ENCODE measurements at regions not wholly inside any gene's neighbourhood (a gene's known extent, or its start where the extent isn't known, plus 50 kb on each side); places are given as distances from the start of the nearest gene placed in this dataset.
"Not testable (repeated sequence)": the region's sequence is repeated elsewhere in the genome, so short reads cannot be mapped to it uniquely, and the experiment has no call there.

DNA sequence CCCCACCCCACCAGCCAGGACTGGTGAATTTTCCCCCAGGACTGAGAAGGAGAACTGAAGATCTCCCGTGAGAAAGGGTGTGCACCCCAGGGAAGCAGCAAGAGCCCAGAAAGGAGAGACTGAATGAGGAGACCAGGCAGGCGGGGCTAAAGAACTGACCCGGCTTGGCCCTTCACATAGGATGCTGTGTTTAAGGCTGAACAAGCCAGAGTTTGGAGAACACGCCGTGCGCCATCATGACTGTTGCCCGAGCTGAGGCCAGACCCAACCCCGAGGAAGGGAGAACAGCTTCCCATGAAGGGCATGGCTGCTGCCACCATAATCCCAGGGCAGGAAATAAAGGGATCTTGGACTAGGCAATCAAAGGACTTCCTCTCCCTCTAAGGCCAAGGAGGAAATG lies 104.7 kb upstream of the SRSF6 start:
- DNase-seq (ENCODE audit: low spot score in 2 of 2), result no peak
- Histone ChIP-seq H3K9me3 (no peaks in the 10 kb centered on the region), H3K4me1 (no peaks in the 10 kb centered on the region), H3K27ac (no peak overlapping the region), H3K36me3 (no peaks in the 10 kb centered on the region), H3K4me3 (no peak overlapping the region), H3K27me3 (no peaks in the 10 kb centered on the region)
- intact Hi-C loops (cut with DNase I; ENCODE audit: low total_unique reads), result no loop called here
- TF ChIP-seq CTCF (IDR thresholded peaks at IDR 0.05) (no peak), POLR2AphosphoS5 (IDR thresholded peaks at IDR 0.05) (no peak), POLR2A (IDR thresholded peaks at IDR 0.05) (no peak)

- H3K36me3 ChIP-seq; H3K27ac ChIP-seq; H3K4me1 ChIP-seq; H3K4me3 ChIP-seq; intact Hi-C loops (cut with DNase I; ENCODE audit: low total_unique reads); H3K9me3 ChIP-seq; H3K27me3 ChIP-seq; DNase-seq (ENCODE audit: low spot score in 2 of 2): not testable (repeated sequence)
Measured at GRCh38 chr20:43350694-43351093, 107.0 kb upstream of the SRSF6 start.

GRCh38 chr20:43349841-43350240 lies 107.9 kb upstream of the SRSF6 start:
- no peaks in the 10 kb centered on the region for H3K36me3 ChIP-seq
- no peak for DNase-seq (ENCODE audit: low spot score in 2 of 2)
- no peaks in the 10 kb centered on the region for H3K9me3 ChIP-seq
- H3K4me3 ChIP-seq, result no peak overlapping the region
- intact Hi-C loops (cut with DNase I; ENCODE audit: low total_unique reads), result no loop called here
- no peak for TF ChIP-seq CTCF (IDR thresholded peaks at IDR 0.05)
- TF ChIP-seq POLR2AphosphoS5 (IDR thresholded peaks at IDR 0.05), result no peak
- no peak for TF ChIP-seq POLR2A (IDR thresholded peaks at IDR 0.05)
- H3K4me1 ChIP-seq, result no peaks in the 10 kb centered on the region
- H3K27me3 ChIP-seq, result peaks cover 0 to 4% of the 10 kb centered on the region in 2 donors
- no peak overlapping the region for H3K27ac ChIP-seq

DNA sequence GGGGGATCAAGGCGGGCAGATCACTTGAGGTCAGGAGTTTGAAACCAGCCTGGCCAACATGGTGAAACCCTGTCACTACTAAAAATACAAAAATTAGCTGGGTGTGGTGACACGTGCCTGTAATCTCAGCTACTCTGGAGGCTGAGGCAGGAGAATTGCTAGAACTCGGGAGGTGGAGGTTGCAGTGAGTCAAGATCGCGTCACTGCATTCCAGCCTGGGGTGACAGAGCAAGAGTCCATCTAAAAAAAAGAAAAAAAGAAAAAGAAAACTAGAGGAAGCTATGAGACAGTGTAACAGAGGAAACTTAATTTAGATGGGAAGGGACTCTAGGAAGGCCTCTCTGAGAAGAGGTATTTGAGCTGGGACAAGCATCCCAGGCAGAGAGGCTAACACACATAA lies 109.9 kb upstream of the SRSF6 start:
- H3K36me3 ChIP-seq; H3K4me1 ChIP-seq; H3K27me3 ChIP-seq; H3K4me3 ChIP-seq; H3K27ac ChIP-seq; DNase-seq (ENCODE audit: low spot score in 2 of 2); H3K9me3 ChIP-seq; intact Hi-C loops (cut with DNase I; ENCODE audit: low total_unique reads): not testable (repeated sequence)

GRCh38 chr20:43345676-43346075 lies 112.0 kb upstream of the SRSF6 start:
- H3K36me3 ChIP-seq, result no peaks in the 10 kb centered on the region
- no peak for TF ChIP-seq CTCF (IDR thresholded peaks at IDR 0.05)
- TF ChIP-seq POLR2AphosphoS5 (IDR thresholded peaks at IDR 0.05), result no peak
- intact Hi-C loops (cut with DNase I; ENCODE audit: low total_unique reads), result no loop called here
- H3K9me3 ChIP-seq, result peaks cover 6 to 10% of the 10 kb centered on the region in 2 donors
- H3K27me3 ChIP-seq, result peaks cover 0 to 4% of the 10 kb centered on the region in 2 donors
- H3K4me3 ChIP-seq, result no peak overlapping the region
- DNase-seq (ENCODE audit: low spot score in 2 of 2), result no peak
- H3K4me1 ChIP-seq, result no peaks in the 10 kb centered on the region
- no peak overlapping the region for H3K27ac ChIP-seq

DNA sequence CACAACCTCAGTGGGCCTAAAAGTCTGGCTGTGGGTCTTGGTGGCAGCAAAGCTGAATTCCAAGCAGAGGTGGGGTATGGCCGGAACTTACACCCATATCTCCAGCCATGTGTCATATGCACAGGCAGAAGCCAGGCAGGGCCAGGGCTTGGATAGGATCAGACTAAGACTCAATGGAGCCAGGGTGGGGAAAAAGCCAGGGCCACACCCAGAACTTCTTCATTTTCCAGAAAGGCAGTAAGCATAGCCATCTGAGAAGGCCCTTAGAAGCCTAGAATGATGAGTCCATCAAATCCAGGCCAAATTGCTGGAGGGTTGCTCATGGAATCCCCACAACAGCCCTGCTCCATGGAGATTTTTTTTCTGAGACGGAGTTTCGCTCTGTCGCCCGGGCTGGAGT lies 116.2 kb upstream of the SRSF6 start:
- Histone ChIP-seq H3K36me3 (no peaks in the 10 kb centered on the region), H3K4me1 (no peaks in the 10 kb centered on the region), H3K27me3 (no peaks in the 10 kb centered on the region), H3K4me3 (no peak overlapping the region), H3K27ac (no peak overlapping the region), H3K9me3 (peaks cover 6 to 10% of the 10 kb centered on the region in 2 donors)
- TF ChIP-seq POLR2AphosphoS5 (IDR thresholded peaks at IDR 0.05) (no peak), CTCF (IDR thresholded peaks at IDR 0.05) (no peak), POLR2A (IDR thresholded peaks at IDR 0.05) (no peak)
- intact Hi-C loops (cut with DNase I; ENCODE audit: low total_unique reads), result no loop called here
- no peak for DNase-seq (ENCODE audit: low spot score in 2 of 2)
